Stomach smooth muscle (tissue), 2 donors: ENCODE measurements at regions not wholly inside any gene's neighbourhood (a gene's known extent, or its start where the extent isn't known, plus 50 kb on each side); places are given as distances from the start of the nearest gene placed in this dataset.

Experiments used
- H3K27ac ChIP-seq: one replicate; pipeline ENCODE4 v1.7.0; 2013; ENCODE audit warnings: mild to moderate bottlenecking, low read length, inconsistent platforms
- H3K27me3 ChIP-seq, 2 donors: one replicate each; pipeline ENCODE4 v1.7.0; 2013; ENCODE audit warnings: low read length in 2 of 2; ENCODE audit not compliant: insufficient read depth in 2 of 2, control insufficient read depth in 1 of 2
- H3K36me3 ChIP-seq, 2 donors: one replicate each; pipeline ENCODE4 v1.7.0; 2013; ENCODE audit warnings: low read length in 2 of 2; ENCODE audit not compliant: control insufficient read depth in 2 of 2, insufficient read depth in 2 of 2
- H3K4me1 ChIP-seq: one replicate; pipeline ENCODE4 v1.7.0; 2013; ENCODE audit warnings: low read length; ENCODE audit not compliant: control insufficient read depth, insufficient read depth
- H3K4me3 ChIP-seq, 2 donors: one replicate each; pipeline ENCODE4 v1.7.0; 2013; ENCODE audit warnings: low read length in 2 of 2
- H3K9ac ChIP-seq, 2 donors: one replicate each; pipeline ENCODE4 v1.7.0; 2013; ENCODE audit warnings: low read length in 2 of 2, mild to moderate bottlenecking in 1 of 2
- H3K9me3 ChIP-seq, 2 donors: one replicate each; pipeline ENCODE4 v1.7.0; 2013; ENCODE audit warnings: low read length in 2 of 2; ENCODE audit not compliant: control insufficient read depth in 2 of 2
- donor health status: healthy.
- donor health status: Pancreatic carcinoma.

- H3K4me1 ChIP-seq: no peaks in the 10 kb centered on the region
- no peak overlapping the region for H3K27ac ChIP-seq
- H3K9me3 ChIP-seq: no peaks in the 10 kb centered on the region
- no peak overlapping the region for H3K9ac ChIP-seq
- no peaks in the 10 kb centered on the region for H3K36me3 ChIP-seq
- H3K4me3 ChIP-seq: no peak overlapping the region
- H3K27me3 ChIP-seq: no peaks in the 10 kb centered on the region
These were observed 301.7 kb downstream of the PCDH10 start for GRCh38 chr4:133450813-133451212.

- Histone ChIP-seq H3K9me3 (no peaks in the 10 kb centered on the region), H3K27ac (no peak overlapping the region), H3K4me3 (no peak overlapping the region), H3K36me3 (no peaks in the 10 kb centered on the region), H3K9ac (no peak overlapping the region), H3K27me3 (no peaks in the 10 kb centered on the region), H3K4me1 (no peaks in the 10 kb centered on the region)
These were observed 291.3 kb downstream of the PCDH10 start for GRCh38 chr4:133440404-133440803.

GRCh38 chr4:133439830-133440229 is 290.7 kb downstream of the PCDH10 start:
- no peak overlapping the region for H3K4me3 ChIP-seq
- no peaks in the 10 kb centered on the region for H3K27me3 ChIP-seq
- no peaks in the 10 kb centered on the region for H3K36me3 ChIP-seq
- H3K27ac ChIP-seq: no peak overlapping the region
- no peak overlapping the region for H3K9ac ChIP-seq
- H3K4me1 ChIP-seq: no peaks in the 10 kb centered on the region
- H3K9me3 ChIP-seq: no peaks in the 10 kb centered on the region

- H3K4me1 ChIP-seq: no peaks in the 10 kb centered on the region
- no peak overlapping the region for H3K4me3 ChIP-seq
- peaks cover 0 to 2% of the 10 kb centered on the region in 2 donors for H3K27me3 ChIP-seq
These were observed 275.5 kb downstream of the PCDH10 start for GRCh38 chr4:133424605-133425004.

GRCh38 chr4:133403913-133404312 is 254.8 kb downstream of the PCDH10 start:
- no peaks in the 10 kb centered on the region for H3K4me1 ChIP-seq
- H3K9ac ChIP-seq: no peak overlapping the region
- no peaks in the 10 kb centered on the region for H3K36me3 ChIP-seq
- H3K27me3 ChIP-seq: no peaks in the 10 kb centered on the region
- no peaks in the 10 kb centered on the region for H3K9me3 ChIP-seq
- no peak overlapping the region for H3K4me3 ChIP-seq
- no peak overlapping the region for H3K27ac ChIP-seq

More at GRCh38 chr4:133424605-133425004, 275.5 kb downstream of the PCDH10 start:
- no peak overlapping the region for H3K27ac ChIP-seq
- no peaks in the 10 kb centered on the region for H3K36me3 ChIP-seq
- H3K9me3 ChIP-seq: no peaks in the 10 kb centered on the region
- H3K9ac ChIP-seq: no peak overlapping the region

GRCh38 chr4:133402616-133403015 is 253.5 kb downstream of the PCDH10 start:
- Histone ChIP-seq H3K4me3 (no peak overlapping the region), H3K9ac (no peak overlapping the region), H3K4me1 (no peaks in the 10 kb centered on the region), H3K36me3 (no peaks in the 10 kb centered on the region), H3K27me3 (no peaks in the 10 kb centered on the region), H3K9me3 (no peaks in the 10 kb centered on the region), H3K27ac (no peak overlapping the region)

- Histone ChIP-seq H3K9ac (no peak overlapping the region), H3K27ac (no peak overlapping the region), H3K4me3 (no peak overlapping the region), H3K4me1 (no peaks in the 10 kb centered on the region), H3K27me3 (no peaks in the 10 kb centered on the region), H3K36me3 (no peaks in the 10 kb centered on the region), H3K9me3 (no peaks in the 10 kb centered on the region)
These were observed 246.0 kb downstream of the PCDH10 start for GRCh38 chr4:133394971-133395627.

GRCh38 chr4:133390198-133390855 is 241.2 kb downstream of the PCDH10 start:
- Histone ChIP-seq H3K9ac (no peak overlapping the region), H3K27me3 (no peaks in the 10 kb centered on the region), H3K4me3 (no peak overlapping the region), H3K36me3 (no peaks in the 10 kb centered on the region), H3K9me3 (no peaks in the 10 kb centered on the region), H3K4me1 (no peaks in the 10 kb centered on the region), H3K27ac (no peak overlapping the region)

GRCh38 chr4:133389029-133389428 is 239.9 kb downstream of the PCDH10 start:
- no peaks in the 10 kb centered on the region for H3K36me3 ChIP-seq
- no peak overlapping the region for H3K4me3 ChIP-seq
- peaks cover 0 to 3% of the 10 kb centered on the region in 2 donors for H3K9me3 ChIP-seq
- no peaks in the 10 kb centered on the region for H3K4me1 ChIP-seq
- no peaks in the 10 kb centered on the region for H3K27me3 ChIP-seq
- no peak overlapping the region for H3K9ac ChIP-seq
- H3K27ac ChIP-seq: no peak overlapping the region

- H3K9ac ChIP-seq: no peak overlapping the region
- H3K36me3 ChIP-seq: no peaks in the 10 kb centered on the region
- H3K27ac ChIP-seq: no peak overlapping the region
- no peaks in the 10 kb centered on the region for H3K4me1 ChIP-seq
- no peak overlapping the region for H3K4me3 ChIP-seq
- H3K9me3 ChIP-seq: peaks cover 0 to 3% of the 10 kb centered on the region in 2 donors
- H3K27me3 ChIP-seq: no peaks in the 10 kb centered on the region
These were observed 236.3 kb downstream of the PCDH10 start for GRCh38 chr4:133385161-133385954.
